WI38 (cell line): ENCODE measurements at regions not wholly inside any gene's neighbourhood (a gene's known extent, or its start where the extent isn't known, plus 50 kb on each side); places are given as distances from the start of the nearest gene placed in this dataset.

Source experiments
- H3K4me3 ChIP-seq: 2 replicates; pipeline ENCODE4 v1.5.1; 2011; ENCODE audit warnings: low read depth, mild to moderate bottlenecking, control low read depth, low read length
- CTCF ChIP-seq: IDR thresholded peaks from 2 replicates; pipeline ENCODE4 v1.5.1; 2012; ENCODE audit warnings: low read depth, mild to moderate bottlenecking, control low read depth, low read length

- no peak for TF ChIP-seq CTCF
- no peak overlapping the region for H3K4me3 ChIP-seq
These were observed 86.2 kb upstream of the RAB6C start for GRCh38 chr2:129893244-129893643.

GRCh38 chr2:129894616-129895015 is 84.8 kb upstream of the RAB6C start:
- H3K4me3 ChIP-seq, result no peak overlapping the region

GRCh38 chr2:129895061-129895460 is 84.4 kb upstream of the RAB6C start:
- no peak for TF ChIP-seq CTCF
- no peak overlapping the region for H3K4me3 ChIP-seq

More at GRCh38 chr2:129894616-129895015, 84.8 kb upstream of the RAB6C start:
- no peak for TF ChIP-seq CTCF

- no peak overlapping the region for H3K4me3 ChIP-seq
- TF ChIP-seq CTCF, result no peak
These were observed 83.9 kb upstream of the RAB6C start for GRCh38 chr2:129895526-129896082.

- no peak for TF ChIP-seq CTCF
- no peak overlapping the region for H3K4me3 ChIP-seq
These were observed 83.0 kb upstream of the RAB6C start for GRCh38 chr2:129896226-129897100.

- no peak for TF ChIP-seq CTCF
- no peak overlapping the region for H3K4me3 ChIP-seq
These were observed 77.6 kb upstream of the RAB6C start for GRCh38 chr2:129901754-129902415.
